ENCODE measurements at regions not wholly inside any gene's neighbourhood (a gene's known extent, or its start where the extent isn't known, plus 50 kb on each side); places are given as distances from the start of the nearest gene placed in this dataset.

GRCh38 chr2:164046040-164046439 lies 310.2 kb upstream of the FIGN start:
- FAIRE-seq (no peak), DNase-seq (ENCODE audit: low spot score in 2 of 2) (no peak)

GRCh38 chr2:164044622-164045021 lies 308.8 kb upstream of the FIGN start:
- DNase-seq (ENCODE audit: low spot score in 2 of 2), result no peak
- FAIRE-seq, result no peak

GRCh38 chr2:164039270-164039669 lies 303.5 kb upstream of the FIGN start:
- DNase-seq (ENCODE audit: low spot score in 2 of 2) (no peak), FAIRE-seq (no peak)

- DNase-seq (ENCODE audit: low spot score in 2 of 2) (no peak), FAIRE-seq (no peak)
Observed at GRCh38 chr2:164032995-164033394, 297.2 kb upstream of the FIGN start.

- DNase-seq (ENCODE audit: low spot score in 2 of 2) (no peak), FAIRE-seq (no peak)
Observed at GRCh38 chr2:164030623-164031022, 294.8 kb upstream of the FIGN start.

GRCh38 chr2:164028814-164029534 lies 293.2 kb upstream of the FIGN start:
- FAIRE-seq (no peak), DNase-seq (ENCODE audit: low spot score in 2 of 2) (no peak)

- FAIRE-seq (no peak), DNase-seq (ENCODE audit: low spot score in 2 of 2) (no peak)
Observed at GRCh38 chr2:164024396-164024795, 288.6 kb upstream of the FIGN start.

GRCh38 chr2:164023896-164024295 lies 288.1 kb upstream of the FIGN start:
- FAIRE-seq, result no peak
- DNase-seq (ENCODE audit: low spot score in 2 of 2), result no peak

- FAIRE-seq, result no peak
- DNase-seq (ENCODE audit: low spot score in 2 of 2), result no peak
Observed at GRCh38 chr2:164015328-164016123, 279.7 kb upstream of the FIGN start.

GRCh38 chr2:164014791-164015190 lies 279.0 kb upstream of the FIGN start:
- FAIRE-seq (peak; percentile 3), DNase-seq (ENCODE audit: low spot score in 2 of 2) (no peak)

GRCh38 chr2:164014068-164014731 lies 278.4 kb upstream of the FIGN start:
- DNase-seq (ENCODE audit: low spot score in 2 of 2) (peak in 1 of 2 donors; percentile 9), FAIRE-seq (peak; percentile 79)

GRCh38 chr2:164012581-164012980 lies 276.8 kb upstream of the FIGN start:
- FAIRE-seq, result no peak
- no peak for DNase-seq (ENCODE audit: low spot score in 2 of 2)

GRCh38 chr2:164009756-164010337 lies 274.0 kb upstream of the FIGN start:
- DNase-seq (ENCODE audit: low spot score in 2 of 2), result no peak
- no peak for FAIRE-seq

- FAIRE-seq (no peak), DNase-seq (ENCODE audit: low spot score in 2 of 2) (no peak)
Observed at GRCh38 chr2:164008752-164009151, 272.9 kb upstream of the FIGN start.

- DNase-seq (ENCODE audit: low spot score in 2 of 2) (no peak), FAIRE-seq (no peak)
Observed at GRCh38 chr2:164006704-164007103, 270.9 kb upstream of the FIGN start.

GRCh38 chr2:164000176-164000575 lies 264.4 kb upstream of the FIGN start:
- FAIRE-seq (no peak), DNase-seq (ENCODE audit: low spot score in 2 of 2) (no peak)

- DNase-seq (ENCODE audit: low spot score in 2 of 2) (no peak), FAIRE-seq (no peak)
Observed at GRCh38 chr2:163997466-163997865, 261.7 kb upstream of the FIGN start.

- FAIRE-seq (no peak), DNase-seq (ENCODE audit: low spot score in 2 of 2) (no peak)
Observed at GRCh38 chr2:163990541-163990940, 254.7 kb upstream of the FIGN start.

GRCh38 chr2:163990101-163990500 lies 254.3 kb upstream of the FIGN start:
- DNase-seq (ENCODE audit: low spot score in 2 of 2) (no peak), FAIRE-seq (no peak)

GRCh38 chr2:163987175-163987940 lies 251.6 kb upstream of the FIGN start:
- FAIRE-seq, result no peak
- no peak for DNase-seq (ENCODE audit: low spot score in 2 of 2)

Data from frontal cortex (tissue), 3 donors.